ENCODE measurements at regions not wholly inside any gene's neighbourhood (a gene's known extent, or its start where the extent isn't known, plus 50 kb on each side); places are given as distances from the start of the nearest gene placed in this dataset.

DNA sequence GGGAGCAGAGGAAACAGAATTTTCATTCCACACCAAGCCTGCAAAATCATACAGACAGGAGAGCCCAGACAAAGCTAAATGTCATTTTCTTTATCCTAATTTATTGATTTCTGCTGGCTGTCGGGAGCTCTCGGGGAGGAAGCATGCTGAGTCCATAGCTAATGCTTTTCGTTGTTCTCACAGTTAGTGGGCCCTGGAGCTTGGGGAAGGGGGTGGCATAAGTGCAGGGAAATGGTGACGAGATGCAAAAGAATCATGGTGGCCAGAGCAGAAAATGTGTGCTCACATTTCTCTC is 202.4 kb downstream of the TOMM20 start:
- no peaks in the 10 kb centered on the region for H3K36me3 ChIP-seq (ENCODE audit: insufficient read depth, low read length)
- no peaks in the 10 kb centered on the region for H3K79me2 ChIP-seq (replicated peaks; ENCODE audit: insufficient read depth, low read length)
- no peak overlapping the region for H3K4me3 ChIP-seq (ENCODE audit: low read length)
- H3K4me2 ChIP-seq (ENCODE audit: low read length) = no peak overlapping the region
- no peak overlapping the region for H2AFZ ChIP-seq (ENCODE audit: low read depth, low read length)
- peak overlapping the region; percentile 28 for H3K27ac ChIP-seq (ENCODE audit: low read length)
- H4K20me1 ChIP-seq (ENCODE audit: insufficient read depth) = no peaks in the 10 kb centered on the region
- no peaks in the 10 kb centered on the region for H3F3A ChIP-seq (ENCODE audit: insufficient read depth, low read length, poor library complexity, severe bottlenecking)
- no peaks in the 10 kb centered on the region for H3K9me2 ChIP-seq (ENCODE audit: insufficient read depth, low read length)
- H3K9me3 ChIP-seq (ENCODE audit: low read length) = no peaks in the 10 kb centered on the region
- TF ChIP-seq EP300 (conservative IDR thresholded peaks at IDR 0.05; ENCODE audit: poor library complexity, severe bottlenecking) = no peak
- TF ChIP-seq, protein P1, sequence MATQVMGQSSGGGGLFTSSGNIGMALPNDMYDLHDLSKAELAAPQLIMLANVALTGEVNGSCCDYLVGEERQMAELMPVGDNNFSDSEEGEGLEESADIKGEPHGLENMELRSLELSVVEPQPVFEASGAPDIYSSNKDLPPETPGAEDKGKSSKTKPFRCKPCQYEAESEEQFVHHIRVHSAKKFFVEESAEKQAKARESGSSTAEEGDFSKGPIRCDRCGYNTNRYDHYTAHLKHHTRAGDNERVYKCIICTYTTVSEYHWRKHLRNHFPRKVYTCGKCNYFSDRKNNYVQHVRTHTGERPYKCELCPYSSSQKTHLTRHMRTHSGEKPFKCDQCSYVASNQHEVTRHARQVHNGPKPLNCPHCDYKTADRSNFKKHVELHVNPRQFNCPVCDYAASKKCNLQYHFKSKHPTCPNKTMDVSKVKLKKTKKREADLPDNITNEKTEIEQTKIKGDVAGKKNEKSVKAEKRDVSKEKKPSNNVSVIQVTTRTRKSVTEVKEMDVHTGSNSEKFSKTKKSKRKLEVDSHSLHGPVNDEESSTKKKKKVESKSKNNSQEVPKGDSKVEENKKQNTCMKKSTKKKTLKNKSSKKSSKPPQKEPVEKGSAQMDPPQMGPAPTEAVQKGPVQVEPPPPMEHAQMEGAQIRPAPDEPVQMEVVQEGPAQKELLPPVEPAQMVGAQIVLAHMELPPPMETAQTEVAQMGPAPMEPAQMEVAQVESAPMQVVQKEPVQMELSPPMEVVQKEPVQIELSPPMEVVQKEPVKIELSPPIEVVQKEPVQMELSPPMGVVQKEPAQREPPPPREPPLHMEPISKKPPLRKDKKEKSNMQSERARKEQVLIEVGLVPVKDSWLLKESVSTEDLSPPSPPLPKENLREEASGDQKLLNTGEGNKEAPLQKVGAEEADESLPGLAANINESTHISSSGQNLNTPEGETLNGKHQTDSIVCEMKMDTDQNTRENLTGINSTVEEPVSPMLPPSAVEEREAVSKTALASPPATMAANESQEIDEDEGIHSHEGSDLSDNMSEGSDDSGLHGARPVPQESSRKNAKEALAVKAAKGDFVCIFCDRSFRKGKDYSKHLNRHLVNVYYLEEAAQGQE (IDR thresholded peaks at IDR 0.05; ENCODE audit: borderline replicate concordance) = no peak
- no peak for TF ChIP-seq SMC3 (conservative IDR thresholded peaks at IDR 0.05; ENCODE audit: poor library complexity)
- no peak for TF ChIP-seq POLR2AphosphoS5 (IDR thresholded peaks at IDR 0.05)
- TF ChIP-seq, protein P2, sequence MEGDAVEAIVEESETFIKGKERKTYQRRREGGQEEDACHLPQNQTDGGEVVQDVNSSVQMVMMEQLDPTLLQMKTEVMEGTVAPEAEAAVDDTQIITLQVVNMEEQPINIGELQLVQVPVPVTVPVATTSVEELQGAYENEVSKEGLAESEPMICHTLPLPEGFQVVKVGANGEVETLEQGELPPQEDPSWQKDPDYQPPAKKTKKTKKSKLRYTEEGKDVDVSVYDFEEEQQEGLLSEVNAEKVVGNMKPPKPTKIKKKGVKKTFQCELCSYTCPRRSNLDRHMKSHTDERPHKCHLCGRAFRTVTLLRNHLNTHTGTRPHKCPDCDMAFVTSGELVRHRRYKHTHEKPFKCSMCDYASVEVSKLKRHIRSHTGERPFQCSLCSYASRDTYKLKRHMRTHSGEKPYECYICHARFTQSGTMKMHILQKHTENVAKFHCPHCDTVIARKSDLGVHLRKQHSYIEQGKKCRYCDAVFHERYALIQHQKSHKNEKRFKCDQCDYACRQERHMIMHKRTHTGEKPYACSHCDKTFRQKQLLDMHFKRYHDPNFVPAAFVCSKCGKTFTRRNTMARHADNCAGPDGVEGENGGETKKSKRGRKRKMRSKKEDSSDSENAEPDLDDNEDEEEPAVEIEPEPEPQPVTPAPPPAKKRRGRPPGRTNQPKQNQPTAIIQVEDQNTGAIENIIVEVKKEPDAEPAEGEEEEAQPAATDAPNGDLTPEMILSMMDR (IDR thresholded peaks at IDR 0.05; ENCODE audit: poor library complexity, severe bottlenecking) = no peak
- TF ChIP-seq EZH2 (IDR thresholded peaks at IDR 0.05; ENCODE audit: borderline replicate concordance, insufficient read depth, low read length, poor library complexity, severe bottlenecking) = no peak
- no peak for TF ChIP-seq TAF1 (IDR thresholded peaks at IDR 0.05; ENCODE audit: low read depth)
- no peak for TF ChIP-seq MXI1 (conservative IDR thresholded peaks at IDR 0.05; ENCODE audit: poor library complexity, severe bottlenecking)
- TF ChIP-seq RAD21 (conservative IDR thresholded peaks at IDR 0.05) = no peak
- H3K27me3 ChIP-seq (ENCODE audit: insufficient read depth, low read depth, low read length) = no peaks in the 10 kb centered on the region
- no peak overlapping the region for H3K9ac ChIP-seq (ENCODE audit: low read length)

DNA sequence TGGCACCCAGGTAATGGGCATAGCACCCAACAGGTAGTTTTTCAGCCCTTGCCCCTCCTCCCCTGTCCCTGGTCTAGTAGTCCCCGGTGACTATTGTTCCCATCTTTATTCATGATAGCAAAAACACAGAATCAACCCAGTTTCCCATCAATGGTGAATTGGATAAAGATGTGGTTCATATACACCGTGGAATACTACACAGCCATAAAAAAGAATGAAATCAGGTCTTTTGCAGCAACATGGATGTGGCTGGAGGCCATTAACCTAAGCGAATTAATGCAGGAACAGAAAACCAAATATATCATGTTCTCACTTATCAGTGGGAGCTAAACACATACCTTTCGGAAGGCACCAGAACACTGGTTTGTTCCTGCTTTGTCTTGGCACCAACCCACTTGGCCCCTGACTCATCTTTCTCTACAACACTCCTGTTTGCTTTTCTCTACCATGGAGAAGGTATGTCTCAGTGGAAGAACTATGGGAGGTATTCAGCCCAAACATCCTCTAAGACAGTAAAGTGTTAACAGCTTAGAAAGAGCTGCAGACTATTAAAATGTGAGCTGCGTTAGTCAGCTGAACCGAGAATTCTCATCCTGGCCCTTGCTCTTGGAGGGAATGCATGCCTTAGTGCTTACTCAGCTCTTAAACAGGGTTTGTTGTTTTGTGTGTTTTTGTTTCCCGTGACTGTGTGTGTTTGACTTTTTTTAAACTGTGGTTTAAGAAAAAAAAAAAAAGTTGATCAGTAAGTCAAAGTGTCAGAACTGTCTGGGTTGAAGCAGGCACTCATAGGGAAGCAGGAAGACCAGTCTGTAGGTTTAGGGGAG is 203.0 kb downstream of the TOMM20 start:
- Histone ChIP-seq H3K27me3 (ENCODE audit: insufficient read depth, low read depth, low read length) (no peaks in the 10 kb centered on the region), H3K9me2 (ENCODE audit: insufficient read depth, low read length) (no peaks in the 10 kb centered on the region), H3K9me3 (ENCODE audit: low read length) (no peaks in the 10 kb centered on the region), H2AFZ (ENCODE audit: low read depth, low read length) (no peak overlapping the region), H3K27ac (ENCODE audit: low read length) (peak overlapping the region; percentile 28), H3K9ac (ENCODE audit: low read length) (no peak overlapping the region), H3K36me3 (ENCODE audit: insufficient read depth, low read length) (no peaks in the 10 kb centered on the region), H3K79me2 (replicated peaks; ENCODE audit: insufficient read depth, low read length) (no peaks in the 10 kb centered on the region), H3K4me2 (ENCODE audit: low read length) (no peak overlapping the region), H3F3A (ENCODE audit: insufficient read depth, low read length, poor library complexity, severe bottlenecking) (no peaks in the 10 kb centered on the region), H4K20me1 (ENCODE audit: insufficient read depth) (no peaks in the 10 kb centered on the region), H3K4me3 (ENCODE audit: low read length) (no peak overlapping the region)
- no peak for TF ChIP-seq TAF1 (IDR thresholded peaks at IDR 0.05; ENCODE audit: low read depth)
- TF ChIP-seq, protein P2 (IDR thresholded peaks at IDR 0.05; ENCODE audit: poor library complexity, severe bottlenecking) = no peak
- no peak for TF ChIP-seq EP300 (conservative IDR thresholded peaks at IDR 0.05; ENCODE audit: poor library complexity, severe bottlenecking)
- TF ChIP-seq, protein P1 (IDR thresholded peaks at IDR 0.05; ENCODE audit: borderline replicate concordance) = no peak
- TF ChIP-seq POLR2AphosphoS5 (IDR thresholded peaks at IDR 0.05) = no peak
- TF ChIP-seq MXI1 (conservative IDR thresholded peaks at IDR 0.05; ENCODE audit: poor library complexity, severe bottlenecking) = no peak
- TF ChIP-seq RAD21 (conservative IDR thresholded peaks at IDR 0.05) = no peak
- no peak for TF ChIP-seq EZH2 (IDR thresholded peaks at IDR 0.05; ENCODE audit: borderline replicate concordance, insufficient read depth, low read length, poor library complexity, severe bottlenecking)
- no peak for TF ChIP-seq SMC3 (conservative IDR thresholded peaks at IDR 0.05; ENCODE audit: poor library complexity)

Data from neural cell (in vitro differentiated cells).